ENCODE measurements at regions not wholly inside any gene's neighbourhood (a gene's known extent, or its start where the extent isn't known, plus 50 kb on each side); places are given as distances from the start of the nearest gene placed in this dataset.

GRCh38 chr2:155687181-155687580 lies 645.3 kb downstream of the NR4A2 start:
- no peak for DNase-seq (ENCODE audit: low spot score)

- DNase-seq (ENCODE audit: low spot score): no peak
These were observed 652.9 kb downstream of the NR4A2 start for GRCh38 chr2:155679647-155680046.

- DNase-seq (ENCODE audit: low spot score): no peak
These were observed 656.6 kb downstream of the NR4A2 start for GRCh38 chr2:155675920-155676319.

GRCh38 chr2:155665704-155666103 lies 666.8 kb downstream of the NR4A2 start:
- DNase-seq (ENCODE audit: low spot score): no peak

GRCh38 chr2:155663265-155663664 lies 669.3 kb downstream of the NR4A2 start:
- DNase-seq (ENCODE audit: low spot score): no peak

- DNase-seq (ENCODE audit: low spot score): no peak
These were observed 670.3 kb downstream of the NR4A2 start for GRCh38 chr2:155662224-155662623.

- no peak for DNase-seq (ENCODE audit: low spot score)
These were observed 679.3 kb downstream of the NR4A2 start for GRCh38 chr2:155653176-155653575.

- no peak for DNase-seq (ENCODE audit: low spot score)
These were observed 680.7 kb downstream of the NR4A2 start for GRCh38 chr2:155651851-155652250.

GRCh38 chr2:155645791-155646190 lies 686.7 kb downstream of the NR4A2 start:
- DNase-seq (ENCODE audit: low spot score): no peak

- no peak for DNase-seq (ENCODE audit: low spot score)
These were observed 689.3 kb downstream of the NR4A2 start for GRCh38 chr2:155643056-155643775.

- DNase-seq (ENCODE audit: low spot score): no peak
These were observed 698.5 kb downstream of the NR4A2 start for GRCh38 chr2:155633887-155634570.

- DNase-seq (ENCODE audit: low spot score): no peak
These were observed 699.3 kb downstream of the NR4A2 start for GRCh38 chr2:155633060-155633839.

GRCh38 chr2:155630760-155631159 lies 701.8 kb downstream of the NR4A2 start:
- no peak for DNase-seq (ENCODE audit: low spot score)

GRCh38 chr2:155622443-155622842 lies 710.1 kb downstream of the NR4A2 start:
- DNase-seq (ENCODE audit: low spot score): no peak

- DNase-seq (ENCODE audit: low spot score): no peak
These were observed 731.4 kb downstream of the NR4A2 start for GRCh38 chr2:155600914-155601760.

- DNase-seq (ENCODE audit: low spot score): no peak
These were observed 732.2 kb downstream of the NR4A2 start for GRCh38 chr2:155600296-155600695.

- DNase-seq (ENCODE audit: low spot score): no peak
These were observed 732.7 kb downstream of the NR4A2 start for GRCh38 chr2:155599834-155600233.

- no peak for DNase-seq (ENCODE audit: low spot score)
These were observed 748.8 kb downstream of the NR4A2 start for GRCh38 chr2:155583674-155584195.

- DNase-seq (ENCODE audit: low spot score): no peak
These were observed 757.6 kb downstream of the NR4A2 start for GRCh38 chr2:155574941-155575340.

GRCh38 chr2:155547571-155547970 lies 785.0 kb downstream of the NR4A2 start:
- no peak for DNase-seq (ENCODE audit: low spot score)

- DNase-seq (ENCODE audit: low spot score): no peak
These were observed 785.6 kb downstream of the NR4A2 start for GRCh38 chr2:155546721-155547555.
